Stomach (tissue), 4 donors: ENCODE measurements at regions not wholly inside any gene's neighbourhood (a gene's known extent, or its start where the extent isn't known, plus 50 kb on each side); places are given as distances from the start of the nearest gene placed in this dataset.

Experiments used
- EP300 ChIP-seq: sonication (generic); formaldehyde crosslinking; IDR thresholded peaks from one replicate; pipeline ENCODE4 v1.6.1; 2017; ENCODE audit warnings: antibody characterized with exemption
- POLR2A ChIP-seq, 4 donors: fragments of 450-650 bp; IDR thresholded peaks; one replicate each; pipeline ENCODE4 v1.6.1; 2016; ENCODE audit warnings: antibody characterized with exemption in 4 of 4, control low read depth in 2 of 4, mild to moderate bottlenecking in 1 of 4, moderate library complexity in 1 of 4
- POLR2AphosphoS5 ChIP-seq, 3 donors: sonication (generic); formaldehyde crosslinking; IDR thresholded peaks; one replicate each; pipeline ENCODE4 v1.6.1; 2016; ENCODE audit warnings: antibody characterized with exemption in 3 of 3
- TF ChIP-seq, protein P1 (sequence below), 7 experiments: fragments of 450-650 bp in 4 of 7; fragments of 200-600 bp in 3 of 7; sonication (generic) in 3 of 7; IDR thresholded peaks; one replicate each; pipeline ENCODE4 v1.5.1; 2016 to 2019; ENCODE audit warnings: antibody characterized with exemption in 7 of 7, control low read depth in 2 of 7, mild to moderate bottlenecking in 1 of 7

GRCh38 chr6:140731741-140732140, 1357.3 kb upstream of the CITED2 start:
- TF ChIP-seq, protein P1, sequence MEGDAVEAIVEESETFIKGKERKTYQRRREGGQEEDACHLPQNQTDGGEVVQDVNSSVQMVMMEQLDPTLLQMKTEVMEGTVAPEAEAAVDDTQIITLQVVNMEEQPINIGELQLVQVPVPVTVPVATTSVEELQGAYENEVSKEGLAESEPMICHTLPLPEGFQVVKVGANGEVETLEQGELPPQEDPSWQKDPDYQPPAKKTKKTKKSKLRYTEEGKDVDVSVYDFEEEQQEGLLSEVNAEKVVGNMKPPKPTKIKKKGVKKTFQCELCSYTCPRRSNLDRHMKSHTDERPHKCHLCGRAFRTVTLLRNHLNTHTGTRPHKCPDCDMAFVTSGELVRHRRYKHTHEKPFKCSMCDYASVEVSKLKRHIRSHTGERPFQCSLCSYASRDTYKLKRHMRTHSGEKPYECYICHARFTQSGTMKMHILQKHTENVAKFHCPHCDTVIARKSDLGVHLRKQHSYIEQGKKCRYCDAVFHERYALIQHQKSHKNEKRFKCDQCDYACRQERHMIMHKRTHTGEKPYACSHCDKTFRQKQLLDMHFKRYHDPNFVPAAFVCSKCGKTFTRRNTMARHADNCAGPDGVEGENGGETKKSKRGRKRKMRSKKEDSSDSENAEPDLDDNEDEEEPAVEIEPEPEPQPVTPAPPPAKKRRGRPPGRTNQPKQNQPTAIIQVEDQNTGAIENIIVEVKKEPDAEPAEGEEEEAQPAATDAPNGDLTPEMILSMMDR (IDR thresholded peaks at IDR 0.05), result no peak
- TF ChIP-seq POLR2A (IDR thresholded peaks at IDR 0.05), result no peak
- no peak for TF ChIP-seq EP300
- no peak for TF ChIP-seq POLR2AphosphoS5 (IDR thresholded peaks at IDR 0.05)
